NT2/D1 (cell line): ENCODE measurements at regions not wholly inside any gene's neighbourhood (a gene's known extent, or its start where the extent isn't known, plus 50 kb on each side); places are given as distances from the start of the nearest gene placed in this dataset.

Source experiments
- DNase-seq: peaks from one replicate; pipeline ENCODE4 v3.0.0-alpha.2; 2011; ENCODE audit warnings: low read depth, low spot score
- H3K27me3 ChIP-seq: 2 replicates; pipeline ENCODE4 v1.6.0; 2011; ENCODE audit warnings: mild to moderate bottlenecking; ENCODE audit not compliant: insufficient read length, insufficient read depth
- H3K36me3 ChIP-seq: 2 replicates; pipeline ENCODE4 v1.6.1; 2011; ENCODE audit warnings: mild to moderate bottlenecking, low read length, mixed read lengths; ENCODE audit not compliant: insufficient read depth, insufficient read length
- H3K4me1 ChIP-seq: 2 replicates; pipeline ENCODE4 v1.5.1; 2011; ENCODE audit not compliant: insufficient read depth, insufficient read length
- H3K4me3 ChIP-seq: 2 replicates; pipeline ENCODE4 v1.5.1; 2011; ENCODE audit warnings: low read depth; ENCODE audit not compliant: insufficient read length
- H3K9ac ChIP-seq: 2 replicates; pipeline ENCODE4 v1.6.0; 2011; ENCODE audit warnings: low read depth; ENCODE audit not compliant: insufficient read length
- H3K9me3 ChIP-seq: 2 replicates; pipeline ENCODE4 v1.5.1; 2011; ENCODE audit warnings: mild to moderate bottlenecking, low read length; ENCODE audit not compliant: insufficient read depth
- SUZ12 ChIP-seq: IDR thresholded peaks from 2 replicates; pipeline ENCODE4 v1.6.1; 2011; ENCODE audit not compliant: insufficient read length, insufficient read depth; ENCODE audit errors: extremely low read depth
- YY1 ChIP-seq: IDR thresholded peaks from 2 replicates; pipeline ENCODE4 v1.6.1; 2011; ENCODE audit not compliant: insufficient read length, insufficient read depth
- ZNF274 ChIP-seq: IDR thresholded peaks from 2 replicates; pipeline ENCODE4 v1.6.1; 2011; ENCODE audit warnings: mild to moderate bottlenecking, low read depth, low read length

DNA sequence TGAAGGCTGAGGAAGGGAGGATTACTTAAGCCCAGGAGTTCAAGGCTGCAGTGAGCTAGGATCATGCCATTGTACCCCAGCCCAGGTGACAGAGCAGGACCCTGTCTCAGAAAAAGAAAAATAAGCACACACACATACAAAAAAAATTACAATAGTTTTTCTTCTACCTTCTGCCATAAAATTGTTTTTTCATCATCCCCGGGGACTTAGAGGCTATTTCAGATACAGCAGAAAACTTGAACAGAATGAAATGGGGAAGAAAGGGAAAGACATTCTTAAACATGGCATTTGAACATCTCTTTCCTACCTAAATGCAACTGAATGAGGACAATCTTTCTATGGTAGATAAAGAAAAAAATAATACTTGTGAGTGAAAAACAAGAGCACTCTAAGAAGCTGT, 109.1 kb downstream of the KCTD12 start:
- no peak for DNase-seq
- Histone ChIP-seq H3K36me3 (no peaks in the 10 kb centered on the region), H3K4me3 (no peak overlapping the region), H3K4me1 (no peaks in the 10 kb centered on the region), H3K27me3 (no peaks in the 10 kb centered on the region), H3K9me3 (no peaks in the 10 kb centered on the region), H3K9ac (no peak overlapping the region)
- TF ChIP-seq SUZ12 = no peak
- TF ChIP-seq ZNF274 = no peak
- TF ChIP-seq YY1 = no peak

GRCh38 chr13:76775088-76775740, 111.0 kb downstream of the KCTD12 start:
- Histone ChIP-seq H3K9ac (no peak overlapping the region), H3K9me3 (no peaks in the 10 kb centered on the region), H3K27me3 (no peaks in the 10 kb centered on the region), H3K36me3 (no peaks in the 10 kb centered on the region), H3K4me1 (no peaks in the 10 kb centered on the region), H3K4me3 (no peak overlapping the region)
- DNase-seq = no peak
- TF ChIP-seq YY1 (no peak), SUZ12 (no peak), ZNF274 (no peak)

DNA sequence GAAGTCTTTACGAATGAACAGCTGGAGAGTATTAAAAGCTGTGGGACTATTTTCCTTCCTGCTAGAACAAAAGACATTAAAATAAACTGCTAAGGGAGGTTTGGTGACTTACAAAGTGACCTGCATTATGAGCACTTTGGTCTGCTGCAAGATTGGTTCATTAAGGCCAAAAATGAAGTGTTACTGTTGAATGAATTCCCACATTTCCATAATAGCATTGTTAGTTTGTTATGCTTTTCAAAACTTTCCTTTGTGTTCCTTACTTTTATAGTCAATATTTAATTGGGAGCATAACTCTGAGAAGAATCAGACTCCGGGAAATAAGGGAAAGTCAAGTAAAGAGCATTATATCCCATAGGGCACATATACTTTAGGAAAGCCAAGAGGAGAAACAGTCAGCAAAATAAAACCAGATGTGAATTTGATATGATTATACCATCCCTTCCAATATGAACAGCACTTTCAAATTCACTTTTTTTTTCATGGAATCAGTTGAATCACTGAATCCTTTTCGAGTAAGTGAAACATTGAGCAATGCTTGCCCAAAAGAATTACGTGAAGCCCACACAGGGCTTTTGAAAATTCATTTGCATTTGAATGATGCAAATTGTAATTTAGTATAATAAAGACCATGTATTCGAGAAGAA, 112.6 kb downstream of the KCTD12 start:
- no peak for TF ChIP-seq YY1
- TF ChIP-seq SUZ12 = no peak
- no peak for TF ChIP-seq ZNF274
- H3K4me3 ChIP-seq = no peak overlapping the region
- H3K9ac ChIP-seq = no peak overlapping the region
- no peaks in the 10 kb centered on the region for H3K9me3 ChIP-seq
- H3K4me1 ChIP-seq = no peaks in the 10 kb centered on the region
- no peaks in the 10 kb centered on the region for H3K36me3 ChIP-seq
- no peak for DNase-seq
- no peaks in the 10 kb centered on the region for H3K27me3 ChIP-seq

DNA sequence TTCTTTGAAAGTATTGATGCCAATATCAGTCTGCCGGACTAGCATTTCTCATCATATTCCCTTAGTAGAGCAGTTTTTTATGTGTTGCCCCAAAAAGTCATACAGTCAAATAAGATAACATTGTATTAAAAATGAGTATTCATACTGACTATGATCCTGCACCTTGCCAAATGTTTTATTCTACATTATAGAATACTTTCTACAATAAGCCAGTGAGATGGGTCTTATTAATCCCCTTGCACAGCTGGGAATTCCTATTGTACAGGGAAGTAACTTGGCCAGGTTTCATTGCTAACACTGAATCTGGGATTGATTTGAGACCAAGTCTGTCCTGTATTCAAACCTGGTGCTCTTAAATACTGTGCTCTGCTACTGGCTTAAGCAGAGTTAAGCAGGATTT, 114.0 kb downstream of the KCTD12 start:
- no peaks in the 10 kb centered on the region for H3K36me3 ChIP-seq
- no peak overlapping the region for H3K9ac ChIP-seq
- no peaks in the 10 kb centered on the region for H3K27me3 ChIP-seq
- no peak for DNase-seq
- H3K4me3 ChIP-seq = no peak overlapping the region
- TF ChIP-seq SUZ12 (no peak), ZNF274 (no peak), YY1 (no peak)
- no peaks in the 10 kb centered on the region for H3K9me3 ChIP-seq
- no peaks in the 10 kb centered on the region for H3K4me1 ChIP-seq

GRCh38 chr13:76769271-76769791, 116.9 kb downstream of the KCTD12 start:
- Histone ChIP-seq H3K27me3 (no peaks in the 10 kb centered on the region), H3K4me3 (no peak overlapping the region), H3K9ac (no peak overlapping the region), H3K4me1 (no peaks in the 10 kb centered on the region), H3K36me3 (no peaks in the 10 kb centered on the region), H3K9me3 (no peaks in the 10 kb centered on the region)
- TF ChIP-seq SUZ12 (no peak), ZNF274 (no peak), YY1 (no peak)
- no peak for DNase-seq

- TF ChIP-seq YY1 (no peak), SUZ12 (no peak), ZNF274 (no peak)
Measured at GRCh38 chr13:76768384-76768783, 117.8 kb downstream of the KCTD12 start.

DNA sequence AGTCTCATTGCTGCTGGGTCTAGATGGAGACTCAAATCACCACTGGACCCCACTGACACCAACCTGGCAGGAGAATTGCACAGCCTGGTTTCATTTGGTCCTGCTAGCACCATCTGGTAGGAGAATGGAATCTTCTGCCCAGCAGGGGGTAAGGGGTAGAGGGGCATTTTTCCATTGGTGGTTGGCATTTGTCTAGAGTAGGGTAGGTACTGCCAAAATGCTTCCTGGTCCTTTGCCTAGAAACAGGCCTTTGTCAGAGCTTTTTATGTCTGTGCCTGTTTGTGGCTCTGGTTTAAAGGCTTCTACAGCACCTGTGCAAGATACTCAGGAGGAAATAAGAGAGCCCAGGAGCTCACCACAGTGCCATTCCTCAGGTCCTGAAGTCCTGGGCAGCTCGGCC, 121.3 kb downstream of the KCTD12 start:
- Histone ChIP-seq H3K4me1 (no peaks in the 10 kb centered on the region), H3K9ac (no peak overlapping the region), H3K36me3 (no peaks in the 10 kb centered on the region), H3K4me3 (no peak overlapping the region), H3K27me3 (no peaks in the 10 kb centered on the region), H3K9me3 (no peaks in the 10 kb centered on the region)
- TF ChIP-seq SUZ12 (no peak), YY1 (no peak), ZNF274 (no peak)
- no peak for DNase-seq

More at GRCh38 chr13:76768384-76768783, 117.8 kb downstream of the KCTD12 start:
- DNase-seq = no peak
- no peaks in the 10 kb centered on the region for H3K36me3 ChIP-seq
- no peak overlapping the region for H3K9ac ChIP-seq
- no peaks in the 10 kb centered on the region for H3K27me3 ChIP-seq
- no peaks in the 10 kb centered on the region for H3K4me1 ChIP-seq
- no peak overlapping the region for H3K4me3 ChIP-seq
- H3K9me3 ChIP-seq = no peaks in the 10 kb centered on the region
